NB4 (cell line): ENCODE measurements at regions not wholly inside any gene's neighbourhood (a gene's known extent, or its start where the extent isn't known, plus 50 kb on each side); places are given as distances from the start of the nearest gene placed in this dataset.

Source experiments
- MAX ChIP-seq: IDR thresholded peaks from 2 replicates; pipeline ENCODE4 v1.6.1; 2011; ENCODE audit warnings: low read depth, low read length
- MYC ChIP-seq: IDR thresholded peaks from 2 replicates; pipeline ENCODE4 v1.6.1; 2011; ENCODE audit warnings: low read depth, low read length
- POLR2A ChIP-seq: IDR thresholded peaks from 2 replicates; pipeline ENCODE4 v1.6.1; 2011; ENCODE audit warnings: mild to moderate bottlenecking; ENCODE audit not compliant: insufficient read length; ENCODE audit errors: extremely low read depth
- TF ChIP-seq, protein P1 (sequence below): IDR thresholded peaks from one replicate; pipeline ENCODE4 v1.5.1; 2012; ENCODE audit warnings: low read depth, low read length

DNA sequence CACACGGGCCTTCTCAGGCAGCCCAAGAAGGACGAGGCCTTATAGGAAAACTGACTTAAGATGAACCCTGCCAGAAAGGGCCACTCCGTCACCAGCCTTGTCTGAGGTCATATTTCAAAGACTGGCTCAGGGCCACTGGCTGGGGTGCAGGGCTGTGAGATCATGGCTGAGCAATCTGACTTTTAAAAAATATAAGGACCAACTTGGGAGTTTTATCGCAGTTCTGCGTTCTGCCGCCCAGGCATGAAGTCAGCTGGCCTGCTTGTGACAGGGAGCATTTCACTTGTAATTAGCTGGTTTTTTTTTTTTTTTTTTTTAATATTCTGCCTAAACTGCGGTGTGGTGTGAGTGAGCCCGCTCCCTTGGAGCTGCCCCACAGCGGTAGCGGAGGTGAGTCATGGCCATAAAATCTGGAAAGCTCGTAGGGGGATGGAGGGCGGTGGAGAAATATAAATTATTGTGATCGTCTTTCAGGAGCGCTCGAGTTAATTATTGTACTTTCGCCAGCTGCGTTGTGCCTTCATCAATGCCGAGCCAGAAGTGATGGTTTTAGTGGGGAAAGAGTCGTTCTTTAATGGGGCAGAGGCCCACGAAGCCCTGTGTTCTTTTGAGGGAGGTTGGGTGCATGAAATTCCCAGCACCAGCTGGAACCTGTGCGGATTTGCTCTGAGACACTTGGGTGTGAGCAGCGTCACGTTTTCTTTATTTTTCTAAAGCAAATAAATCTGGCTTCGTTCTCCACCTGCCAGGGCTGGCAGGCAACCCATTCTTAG is 231.9 kb downstream of the C12orf75 start:
- TF ChIP-seq MYC (no peak), POLR2A (no peak), MAX (no peak)
- TF ChIP-seq, protein P1, sequence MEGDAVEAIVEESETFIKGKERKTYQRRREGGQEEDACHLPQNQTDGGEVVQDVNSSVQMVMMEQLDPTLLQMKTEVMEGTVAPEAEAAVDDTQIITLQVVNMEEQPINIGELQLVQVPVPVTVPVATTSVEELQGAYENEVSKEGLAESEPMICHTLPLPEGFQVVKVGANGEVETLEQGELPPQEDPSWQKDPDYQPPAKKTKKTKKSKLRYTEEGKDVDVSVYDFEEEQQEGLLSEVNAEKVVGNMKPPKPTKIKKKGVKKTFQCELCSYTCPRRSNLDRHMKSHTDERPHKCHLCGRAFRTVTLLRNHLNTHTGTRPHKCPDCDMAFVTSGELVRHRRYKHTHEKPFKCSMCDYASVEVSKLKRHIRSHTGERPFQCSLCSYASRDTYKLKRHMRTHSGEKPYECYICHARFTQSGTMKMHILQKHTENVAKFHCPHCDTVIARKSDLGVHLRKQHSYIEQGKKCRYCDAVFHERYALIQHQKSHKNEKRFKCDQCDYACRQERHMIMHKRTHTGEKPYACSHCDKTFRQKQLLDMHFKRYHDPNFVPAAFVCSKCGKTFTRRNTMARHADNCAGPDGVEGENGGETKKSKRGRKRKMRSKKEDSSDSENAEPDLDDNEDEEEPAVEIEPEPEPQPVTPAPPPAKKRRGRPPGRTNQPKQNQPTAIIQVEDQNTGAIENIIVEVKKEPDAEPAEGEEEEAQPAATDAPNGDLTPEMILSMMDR: no peak
